ENCODE measurements at regions not wholly inside any gene's neighbourhood (a gene's known extent, or its start where the extent isn't known, plus 50 kb on each side); places are given as distances from the start of the nearest gene placed in this dataset.

- no peak for TF ChIP-seq ZNF462 (CRISPR knock-in tag; IDR thresholded peaks at IDR 0.05)
- no peak for TF ChIP-seq EZH2 (IDR thresholded peaks at IDR 0.05; ENCODE audit: low read depth, unreplicated experiment)
Measured at GRCh38 chr20:54346276-54346675, 129.1 kb upstream of the DOK5 start (continued).

GRCh38 chr20:54347166-54347833 is 128.1 kb upstream of the DOK5 start:
- no peaks in the 10 kb centered on the region for H3K36me3 ChIP-seq (ENCODE audit: insufficient read depth)
- no peak overlapping the region for H3K4me3 ChIP-seq
- DNase-seq (ENCODE audit: low spot score): no peak
- no peak for ATAC-seq
- H2AFZ ChIP-seq: no peak overlapping the region
- H3K9me3 Mint-ChIP-seq: no peaks in the 10 kb centered on the region
- H3K27me3 ChIP-seq (ENCODE audit: insufficient read depth): no peaks in the 10 kb centered on the region
- no peaks in the 10 kb centered on the region for H3K79me2 ChIP-seq (replicated peaks; ENCODE audit: insufficient read depth)
- H3K27ac Mint-ChIP-seq: peak overlapping the region; percentile 79
- peaks cover 34% of the 10 kb centered on the region for H3K4me1 Mint-ChIP-seq
- peaks cover 4% of the 10 kb centered on the region; the same call in 1 of the 3 replicates for H3K36me3 Mint-ChIP-seq (ENCODE audit: low read depth)
- no peaks in the 10 kb centered on the region for H4K20me1 ChIP-seq (replicated peaks; ENCODE audit: insufficient read depth)
- H3K27ac ChIP-seq (ENCODE audit: low read depth): peak overlapping the region; percentile 48; the same call in 1 of the 2 replicates
- peaks cover 43% of the 10 kb centered on the region for H3K4me1 ChIP-seq (ENCODE audit: insufficient read depth)
- peaks cover 4% of the 10 kb centered on the region for H3K27me3 Mint-ChIP-seq (ENCODE audit: insufficient read depth, low read depth, poor library complexity)
- peaks cover 8% of the 10 kb centered on the region; the same call in 1 of the 2 replicates for H3K9me2 ChIP-seq (ENCODE audit: insufficient read depth)
- no peak overlapping the region for H3K4me3 Mint-ChIP-seq
- H3K4me2 ChIP-seq: no peak overlapping the region
- TF ChIP-seq REST (IDR thresholded peaks at IDR 0.05; ENCODE audit: unreplicated experiment) (no peak), ZNF114 (CRISPR knock-in tag; IDR thresholded peaks at IDR 0.05) (no peak), NANOG (IDR thresholded peaks at IDR 0.05; ENCODE audit: borderline replicate concordance) (no peak), CREB1 (CRISPR knock-in tag; IDR thresholded peaks at IDR 0.05; ENCODE audit: low read depth) (no peak), STAT1 (IDR thresholded peaks at IDR 0.05; ENCODE audit: unreplicated experiment) (no peak), ETS1 (IDR thresholded peaks at IDR 0.05) (no peak), CTCF (conservative IDR thresholded peaks at IDR 0.05; ENCODE audit: low read depth in 2 of 2) (no peak), ZNF331 (CRISPR knock-in tag; IDR thresholded peaks at IDR 0.05; ENCODE audit: low read depth) (no peak), JUNB (IDR thresholded peaks at IDR 0.05; ENCODE audit: unreplicated experiment) (no peak), EZH2 (IDR thresholded peaks at IDR 0.05; ENCODE audit: low read depth, unreplicated experiment) (no peak), POLR2AphosphoS5 (IDR thresholded peaks at IDR 0.05; ENCODE audit: low read depth) (no peak)
- H3F3A ChIP-seq (replicated peaks; ENCODE audit: low read depth): no peaks in the 10 kb centered on the region

Data from GM23338 (cell line).